ENCODE measurements at regions not wholly inside any gene's neighbourhood (a gene's known extent, or its start where the extent isn't known, plus 50 kb on each side); places are given as distances from the start of the nearest gene placed in this dataset.

DNA sequence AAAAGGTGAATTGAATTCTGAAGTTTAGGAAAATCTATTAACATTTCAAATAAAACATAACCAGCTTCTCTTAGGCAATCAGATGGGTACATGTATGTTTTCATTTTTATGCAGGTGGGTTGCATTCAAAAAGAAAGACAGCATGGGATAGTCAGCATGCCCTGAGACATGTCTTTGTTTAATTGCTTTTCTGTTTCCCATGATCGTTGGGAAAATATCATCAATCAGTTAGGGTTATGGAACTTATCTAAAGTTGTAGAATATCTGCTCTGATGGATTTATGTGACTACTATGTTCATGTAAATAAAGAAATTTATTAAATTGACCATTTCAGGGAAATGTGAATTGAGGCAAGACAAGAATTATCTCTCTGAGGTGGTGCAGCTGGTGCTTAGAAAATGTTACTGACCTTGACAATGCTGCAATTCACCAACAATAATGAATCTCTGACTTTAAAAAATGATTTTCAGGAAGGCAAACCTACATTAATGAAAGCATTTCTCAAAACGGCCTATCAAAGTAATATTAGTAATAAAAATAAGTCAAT is 112.7 kb downstream of the RFPL4B start:
- H3K4me2 ChIP-seq = no peak overlapping the region
- H3K27me3 ChIP-seq (ENCODE audit: insufficient read depth) = no peaks in the 10 kb centered on the region
- H3K27ac ChIP-seq (ENCODE audit: low read depth in 2 of 2, low read length in 1 of 2) = no peak overlapping the region
- no peaks in the 10 kb centered on the region for H4K20me1 ChIP-seq (ENCODE audit: insufficient read depth)
- TF ChIP-seq FOSL2 (IDR thresholded peaks at IDR 0.05; ENCODE audit: borderline replicate concordance, low read depth) (no peak), CHD2 (IDR thresholded peaks at IDR 0.05; ENCODE audit: low read length, partially characterized antibody) (no peak), TAF1 (IDR thresholded peaks at IDR 0.05; ENCODE audit: borderline replicate concordance, low read depth, low read length) (no peak), EP300 (IDR thresholded peaks at IDR 0.05; ENCODE audit: borderline replicate concordance in 1 of 2, low read depth in 1 of 2, low read length in 1 of 2) (no peak), GATA2 (CRISPR knock-in tag; IDR thresholded peaks at IDR 0.05) (no peak), REST (IDR thresholded peaks at IDR 0.05; ENCODE audit: low read depth, low read length) (no peak), RFX5 (IDR thresholded peaks at IDR 0.05; ENCODE audit: low read length) (no peak), ELF1 (IDR thresholded peaks at IDR 0.05) (no peak), PBX3 (IDR thresholded peaks at IDR 0.05) (no peak), GABPA (IDR thresholded peaks at IDR 0.05; ENCODE audit: low read depth) (no peak), SIN3A (IDR thresholded peaks at IDR 0.05; ENCODE audit: borderline replicate concordance, low read depth, low read length) (no peak), CTCF (IDR thresholded peaks at IDR 0.05) (no peak), FOXJ3 (CRISPR knock-in tag; IDR thresholded peaks at IDR 0.05) (no peak), MXI1 (IDR thresholded peaks at IDR 0.05; ENCODE audit: low read depth, low read length) (no peak), FOXM1 (IDR thresholded peaks at IDR 0.05; ENCODE audit: low read depth) (no peak)
- TF ChIP-seq, protein P1, sequence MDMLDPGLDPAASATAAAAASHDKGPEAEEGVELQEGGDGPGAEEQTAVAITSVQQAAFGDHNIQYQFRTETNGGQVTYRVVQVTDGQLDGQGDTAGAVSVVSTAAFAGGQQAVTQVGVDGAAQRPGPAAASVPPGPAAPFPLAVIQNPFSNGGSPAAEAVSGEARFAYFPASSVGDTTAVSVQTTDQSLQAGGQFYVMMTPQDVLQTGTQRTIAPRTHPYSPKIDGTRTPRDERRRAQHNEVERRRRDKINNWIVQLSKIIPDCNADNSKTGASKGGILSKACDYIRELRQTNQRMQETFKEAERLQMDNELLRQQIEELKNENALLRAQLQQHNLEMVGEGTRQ (IDR thresholded peaks at IDR 0.05; ENCODE audit: borderline replicate concordance, low read depth, low read length) = no peak
- H3K79me2 ChIP-seq (ENCODE audit: insufficient read depth) = no peaks in the 10 kb centered on the region
- CTCF ChIA-PET = no interaction called here
- no peak overlapping the region for H2AFZ ChIP-seq (ENCODE audit: low read depth)
- H3K4me3 ChIP-seq (ENCODE audit: low read depth in 2 of 2, low read length in 1 of 2) = no peak overlapping the region
- 35% methylated on average over 2 of the region's 2 CpGs for WGBS (ENCODE audit: low lambda C conversion rate)
- no peak for DNase-seq
- POLR2A ChIA-PET = no interaction called here
- no peaks in the 10 kb centered on the region for H3F3A ChIP-seq (replicated peaks; ENCODE audit: insufficient read depth)
- H3K36me3 ChIP-seq (replicated peaks in 1 of 2; ENCODE audit: control insufficient read depth in 1 of 2, insufficient read depth in 2 of 2, low read length in 1 of 2) = no peaks in the 10 kb centered on the region
- H3K9ac ChIP-seq = no peak overlapping the region
- no peaks in the 10 kb centered on the region for H3K9me3 ChIP-seq
- peaks cover 0 to 12% of the 10 kb centered on the region in 2 experiments; a peak in 1 of 4 replicates for H3K4me1 ChIP-seq (ENCODE audit: control insufficient read depth in 1 of 2, insufficient read depth in 2 of 2, low read depth in 1 of 2, low read length in 1 of 2)
- H3K9me2 ChIP-seq = no peaks in the 10 kb centered on the region

All from SK-N-SH (cell line).